VCaP (cell line): ENCODE measurements at regions not wholly inside any gene's neighbourhood (a gene's known extent, or its start where the extent isn't known, plus 50 kb on each side); places are given as distances from the start of the nearest gene placed in this dataset.

Experiments
- H3K27ac ChIP-seq: fragments of 450-650 bp; 2 replicates; pipeline ENCODE4 v1.5.1; 2017
- TF ChIP-seq, protein P1 (sequence below): fragments of 450-650 bp; conservative IDR thresholded peaks from 2 replicates; pipeline ENCODE4 v1.5.1; 2017; ENCODE audit warnings: mild to moderate bottlenecking, moderate library complexity

DNA sequence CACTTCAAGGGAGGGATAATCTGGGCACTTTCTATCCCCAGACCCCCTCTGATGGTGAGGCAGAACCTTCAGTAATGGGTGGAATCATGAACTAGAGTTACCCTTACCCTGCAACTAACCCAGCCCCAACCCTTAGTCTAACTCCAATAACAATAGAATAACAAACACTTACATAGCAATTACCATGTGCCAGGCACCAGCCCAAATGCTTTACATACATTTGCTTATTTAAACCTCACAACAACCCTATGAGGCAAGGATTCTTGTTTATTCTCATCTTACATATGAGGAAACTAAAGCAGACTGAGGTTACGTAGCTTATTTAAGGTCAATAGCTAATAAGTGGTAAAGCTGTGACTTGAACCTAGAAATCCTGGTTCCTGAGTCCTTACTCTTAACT lies 132.8 kb downstream of the CYP26B1 start:
- no peak overlapping the region for H3K27ac ChIP-seq
- TF ChIP-seq, protein P1, sequence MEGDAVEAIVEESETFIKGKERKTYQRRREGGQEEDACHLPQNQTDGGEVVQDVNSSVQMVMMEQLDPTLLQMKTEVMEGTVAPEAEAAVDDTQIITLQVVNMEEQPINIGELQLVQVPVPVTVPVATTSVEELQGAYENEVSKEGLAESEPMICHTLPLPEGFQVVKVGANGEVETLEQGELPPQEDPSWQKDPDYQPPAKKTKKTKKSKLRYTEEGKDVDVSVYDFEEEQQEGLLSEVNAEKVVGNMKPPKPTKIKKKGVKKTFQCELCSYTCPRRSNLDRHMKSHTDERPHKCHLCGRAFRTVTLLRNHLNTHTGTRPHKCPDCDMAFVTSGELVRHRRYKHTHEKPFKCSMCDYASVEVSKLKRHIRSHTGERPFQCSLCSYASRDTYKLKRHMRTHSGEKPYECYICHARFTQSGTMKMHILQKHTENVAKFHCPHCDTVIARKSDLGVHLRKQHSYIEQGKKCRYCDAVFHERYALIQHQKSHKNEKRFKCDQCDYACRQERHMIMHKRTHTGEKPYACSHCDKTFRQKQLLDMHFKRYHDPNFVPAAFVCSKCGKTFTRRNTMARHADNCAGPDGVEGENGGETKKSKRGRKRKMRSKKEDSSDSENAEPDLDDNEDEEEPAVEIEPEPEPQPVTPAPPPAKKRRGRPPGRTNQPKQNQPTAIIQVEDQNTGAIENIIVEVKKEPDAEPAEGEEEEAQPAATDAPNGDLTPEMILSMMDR: no peak

DNA sequence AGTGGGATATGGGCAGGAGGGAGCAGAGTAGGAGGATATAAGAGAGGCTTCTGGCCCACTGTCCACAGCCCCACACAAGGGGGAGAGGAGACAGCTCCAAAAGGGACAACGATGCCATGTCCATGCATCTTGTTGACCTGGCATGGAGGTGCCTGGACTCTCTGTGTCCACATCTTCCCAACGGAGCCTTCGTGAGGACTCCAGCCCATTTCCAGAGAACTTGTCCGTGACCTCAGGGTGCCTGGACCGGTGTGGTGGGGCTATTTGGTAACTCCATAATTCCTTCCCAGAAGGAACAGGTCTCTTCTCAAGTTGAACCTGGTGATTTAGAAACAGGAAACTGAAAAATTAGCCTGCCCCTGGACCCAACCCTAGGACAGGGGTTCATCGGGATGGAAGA lies 133.9 kb downstream of the CYP26B1 start:
- no peak overlapping the region for H3K27ac ChIP-seq
- TF ChIP-seq, protein P1: no peak

DNA sequence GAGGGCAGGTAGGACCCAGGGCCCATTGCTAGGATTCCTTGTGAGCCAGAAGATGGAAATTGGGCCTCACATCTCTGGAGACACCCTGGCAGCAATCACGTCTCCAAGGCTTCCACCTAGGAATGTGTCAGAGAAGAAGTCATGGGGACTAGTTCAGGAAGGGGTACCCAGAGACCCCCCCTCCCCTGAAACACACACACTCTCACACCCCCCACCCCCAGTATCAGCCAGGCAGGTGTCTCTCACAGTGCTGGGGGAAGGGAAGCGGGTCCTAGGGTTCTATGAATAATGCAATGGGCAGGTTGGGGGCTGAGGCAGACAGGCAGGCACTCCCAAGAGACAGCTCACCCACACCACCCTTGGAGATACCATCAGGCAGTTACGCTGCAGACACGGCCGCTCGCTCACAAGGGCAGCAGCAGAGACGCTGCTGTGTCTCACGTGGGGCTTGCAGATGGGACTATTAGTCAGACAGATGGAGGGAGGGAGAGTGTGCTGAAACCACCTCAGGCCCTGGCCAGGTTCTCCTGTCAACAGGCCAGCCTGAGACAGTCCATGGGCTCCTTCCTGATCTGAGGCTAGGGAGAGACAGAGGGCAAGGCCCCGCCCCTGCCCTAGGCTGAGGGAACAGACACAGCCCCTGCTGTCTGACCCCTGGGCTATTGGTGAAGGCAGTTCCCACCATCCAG lies 134.6 kb downstream of the CYP26B1 start:
- no peak overlapping the region for H3K27ac ChIP-seq
- TF ChIP-seq, protein P1: no peak

DNA sequence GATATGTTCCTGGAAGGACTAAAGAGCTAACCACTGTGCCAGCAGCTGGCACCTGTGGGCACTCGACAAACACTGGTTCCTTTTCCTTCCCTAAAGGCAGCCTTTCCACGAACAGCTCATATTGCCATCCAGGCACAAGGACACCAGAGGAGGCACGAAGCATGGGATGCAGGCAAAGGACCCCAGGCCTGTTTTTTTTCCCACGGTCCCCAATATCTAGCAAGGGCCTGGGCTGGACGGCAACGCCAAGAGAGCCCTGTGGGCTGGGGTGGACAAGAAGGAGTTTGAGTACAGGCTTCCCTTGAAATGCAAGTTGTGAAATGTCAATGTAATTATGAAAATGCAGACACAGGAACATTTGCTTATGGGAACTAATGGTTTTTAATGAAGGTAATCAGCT lies 135.9 kb downstream of the CYP26B1 start:
- TF ChIP-seq, protein P1: no peak
- no peak overlapping the region for H3K27ac ChIP-seq

DNA sequence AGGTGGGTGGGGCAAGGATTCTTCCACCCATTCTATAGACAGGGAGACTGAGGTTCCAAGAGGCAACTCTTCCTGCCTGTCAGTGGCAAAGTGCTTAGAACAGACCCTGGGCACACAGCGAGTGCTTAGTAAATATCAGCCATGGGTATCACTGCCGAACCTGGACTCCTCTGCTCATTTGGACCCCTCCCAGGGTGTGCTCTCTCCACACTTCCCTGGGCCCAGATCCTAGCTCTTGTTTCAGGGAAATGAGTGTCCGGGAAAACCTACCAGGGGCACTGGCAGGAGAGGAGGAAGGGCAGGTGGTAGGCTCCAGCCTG lies 136.3 kb downstream of the CYP26B1 start:
- no peak overlapping the region for H3K27ac ChIP-seq

DNA sequence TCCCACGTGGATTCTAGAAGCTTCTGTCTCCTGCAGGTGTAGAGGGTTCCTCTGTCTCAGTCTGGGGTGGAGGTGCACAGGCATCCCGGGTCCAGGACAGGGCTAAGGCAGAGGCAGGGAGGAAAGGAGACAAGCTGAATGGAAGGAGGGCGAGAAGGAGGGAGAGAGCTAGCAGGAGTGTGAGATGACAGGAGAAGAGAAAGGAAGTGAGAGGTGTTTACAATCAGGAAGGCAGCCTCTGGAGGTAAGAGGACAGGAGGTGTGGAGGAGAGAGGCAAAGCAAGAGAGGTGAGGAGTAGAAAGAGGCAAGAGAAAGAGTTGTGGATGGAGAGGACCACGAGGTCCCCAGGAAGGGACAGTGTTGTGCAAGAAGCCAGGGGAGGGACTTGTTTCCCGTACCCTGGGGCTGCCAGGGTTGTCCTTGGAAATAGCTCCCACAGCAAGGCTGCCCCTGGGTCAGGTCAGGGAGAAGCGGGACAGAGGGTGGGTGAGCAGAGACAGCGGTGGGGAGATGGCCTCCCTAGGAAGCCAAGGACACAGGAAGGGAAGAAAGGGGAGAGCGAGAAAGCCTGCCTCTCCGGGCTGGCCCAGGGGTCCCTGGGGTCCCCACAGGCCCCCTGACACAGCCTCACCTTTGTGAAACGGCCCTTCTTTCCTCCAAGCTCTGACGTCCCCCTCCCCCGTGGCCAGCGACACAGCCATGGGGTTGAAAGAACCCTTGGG lies 136.9 kb downstream of the CYP26B1 start:
- no peak overlapping the region for H3K27ac ChIP-seq
- TF ChIP-seq, protein P1: no peak

More for the DNA sequence above, 136.3 kb downstream of the CYP26B1 start:
- TF ChIP-seq, protein P1: no peak

DNA sequence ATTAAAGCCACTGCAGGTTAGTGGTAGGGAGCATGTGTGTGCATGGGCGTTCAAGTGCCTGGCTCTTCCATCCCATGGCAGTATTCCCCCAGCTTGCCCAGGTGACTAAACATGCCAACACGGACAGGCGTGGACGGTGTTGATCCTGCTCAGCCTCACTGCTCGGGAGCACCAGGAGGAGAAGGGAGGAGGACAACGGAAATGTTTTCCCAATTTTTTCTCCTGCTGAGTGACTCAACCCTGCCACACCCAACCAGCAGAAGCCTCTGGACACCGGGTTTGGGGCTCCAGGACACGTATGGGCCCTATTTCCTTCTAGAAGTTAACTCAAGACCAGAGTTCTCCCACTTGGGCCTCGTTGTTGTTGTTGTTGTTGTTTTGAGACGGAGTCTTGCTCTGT lies 139.1 kb downstream of the CYP26B1 start:
- H3K27ac ChIP-seq: no peak overlapping the region
- TF ChIP-seq, protein P1: no peak
